ENCODE measurements at regions not wholly inside any gene's neighbourhood (a gene's known extent, or its start where the extent isn't known, plus 50 kb on each side); places are given as distances from the start of the nearest gene placed in this dataset.

DNA sequence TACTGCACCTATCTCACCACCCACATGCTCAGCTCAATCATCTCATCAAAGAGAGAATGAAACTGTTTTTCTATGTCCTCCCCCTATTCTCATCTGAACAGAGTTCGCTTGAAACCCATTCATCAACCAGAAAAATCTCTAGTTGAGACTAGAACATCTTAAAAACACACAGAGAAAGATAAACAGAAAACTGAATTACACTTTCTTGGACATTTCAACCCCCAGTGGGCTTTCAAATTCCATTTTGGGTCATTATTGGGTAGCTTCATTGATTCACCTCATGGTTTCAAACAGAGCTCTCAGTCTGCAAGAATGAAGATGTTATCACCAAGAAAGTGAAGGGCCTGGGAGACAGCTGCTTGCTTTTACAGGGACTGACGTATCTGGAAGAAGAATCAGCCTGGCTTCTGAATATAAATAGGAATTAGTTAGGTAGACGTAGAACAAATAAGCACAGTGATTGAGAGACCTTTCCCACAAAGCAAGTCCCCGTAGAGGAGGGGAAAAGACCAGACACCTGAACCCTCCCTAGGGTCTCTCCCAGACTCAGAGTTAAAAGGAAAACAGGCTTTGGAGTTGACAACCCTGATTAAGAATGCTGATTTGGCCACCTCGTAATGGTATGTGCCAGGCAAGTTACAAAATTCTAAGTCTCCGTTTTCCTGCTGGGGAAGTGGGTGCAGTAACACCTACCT lies 155.7 kb downstream of the BBOX1 start:
- Mint-ChIP-seq H3K4me1 (no peaks in the 10 kb centered on the region), H3K27me3 (peaks cover 6% of the 10 kb centered on the region), H3K27ac (no peak overlapping the region), H3K9me3 (no peaks in the 10 kb centered on the region), H3K36me3 (ENCODE audit: low read depth) (no peaks in the 10 kb centered on the region), H3K4me3 (no peak overlapping the region)
- ATAC-seq (replicated peaks) = no peak

DNA sequence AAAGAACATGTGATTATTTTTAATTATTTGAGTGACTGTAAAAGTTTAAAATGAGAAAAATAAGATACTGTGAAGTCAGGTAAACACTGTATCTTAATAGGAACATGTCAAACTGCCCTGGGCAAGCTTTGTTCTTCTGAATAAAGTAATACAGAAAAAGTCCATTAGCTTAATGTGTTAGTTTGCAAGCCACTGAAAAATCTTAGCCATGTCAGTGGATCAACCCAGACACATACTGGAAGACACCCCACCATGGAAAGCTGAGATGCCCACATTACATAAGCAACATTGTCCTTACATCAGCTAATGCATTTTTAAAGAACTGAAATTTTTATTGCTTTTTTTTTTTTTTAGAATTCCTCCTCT lies 155.2 kb downstream of the BBOX1 start:
- H3K36me3 Mint-ChIP-seq (ENCODE audit: low read depth) = no peaks in the 10 kb centered on the region
- no peaks in the 10 kb centered on the region for H3K9me3 Mint-ChIP-seq
- H3K27me3 Mint-ChIP-seq = peaks cover 11% of the 10 kb centered on the region
- H3K27ac Mint-ChIP-seq = no peak overlapping the region
- H3K4me1 Mint-ChIP-seq = no peaks in the 10 kb centered on the region
- ATAC-seq (replicated peaks) = no peak
- H3K4me3 Mint-ChIP-seq = no peak overlapping the region

DNA sequence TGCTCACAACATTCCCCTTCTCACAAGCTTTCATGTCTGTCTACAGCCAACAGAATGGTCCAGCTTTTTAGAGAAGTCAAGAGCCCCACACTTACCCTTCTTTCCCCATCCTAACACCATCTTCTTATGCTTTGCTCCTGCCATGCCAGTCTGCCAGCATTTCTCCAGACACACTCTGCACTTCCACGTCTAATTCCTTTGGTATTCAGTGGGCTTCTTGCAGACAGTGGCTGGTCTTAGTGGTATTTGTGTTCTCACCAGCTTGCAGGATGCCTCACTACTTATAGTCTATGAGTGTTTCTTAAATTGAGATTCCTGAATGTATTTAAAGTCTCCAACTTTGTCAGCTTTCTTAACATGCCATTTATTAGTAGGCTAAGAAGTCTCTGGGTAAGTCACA lies 154.4 kb downstream of the BBOX1 start:
- no peak for ATAC-seq (replicated peaks)
- H3K27ac Mint-ChIP-seq = no peak overlapping the region
- peaks cover 16% of the 10 kb centered on the region for H3K27me3 Mint-ChIP-seq
- H3K36me3 Mint-ChIP-seq (ENCODE audit: low read depth) = no peaks in the 10 kb centered on the region
- H3K4me3 Mint-ChIP-seq = no peak overlapping the region
- no peaks in the 10 kb centered on the region for H3K4me1 Mint-ChIP-seq
- no peaks in the 10 kb centered on the region for H3K9me3 Mint-ChIP-seq

- peaks cover 24% of the 10 kb centered on the region for H3K27me3 Mint-ChIP-seq
- no peak overlapping the region for H3K4me3 Mint-ChIP-seq
- H3K4me1 Mint-ChIP-seq = no peaks in the 10 kb centered on the region
- ATAC-seq (replicated peaks) = no peak
- no peak overlapping the region for H3K27ac Mint-ChIP-seq
- H3K36me3 Mint-ChIP-seq (ENCODE audit: low read depth) = no peaks in the 10 kb centered on the region
- no peaks in the 10 kb centered on the region for H3K9me3 Mint-ChIP-seq
Measured at GRCh38 chr11:27193434-27194225, 153.0 kb downstream of the BBOX1 start.

DNA sequence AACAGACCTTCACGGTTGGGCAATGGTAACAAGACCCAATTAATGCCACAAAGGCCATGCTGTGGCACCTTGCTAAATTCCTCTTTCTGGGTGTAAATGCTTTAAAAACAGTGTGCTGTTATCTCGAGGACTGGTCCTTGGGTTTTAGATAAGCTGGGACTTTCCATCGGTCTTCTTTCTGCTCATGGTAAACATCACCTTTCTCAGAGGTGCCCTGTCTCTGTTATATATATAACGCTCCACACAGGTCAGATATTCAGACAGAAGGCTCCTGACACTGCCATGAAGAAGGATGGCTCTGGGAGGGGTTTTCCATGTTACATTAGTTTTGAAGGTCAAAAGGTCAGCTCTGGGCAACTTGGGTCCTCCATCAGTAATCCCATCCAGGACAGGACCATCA lies 151.6 kb downstream of the BBOX1 start:
- no peaks in the 10 kb centered on the region for H3K4me1 Mint-ChIP-seq
- H3K27me3 Mint-ChIP-seq = peaks cover 35% of the 10 kb centered on the region
- H3K4me3 Mint-ChIP-seq = no peak overlapping the region
- no peaks in the 10 kb centered on the region for H3K36me3 Mint-ChIP-seq (ENCODE audit: low read depth)
- no peak for ATAC-seq (replicated peaks)
- no peak overlapping the region for H3K27ac Mint-ChIP-seq
- H3K9me3 Mint-ChIP-seq = no peaks in the 10 kb centered on the region

DNA sequence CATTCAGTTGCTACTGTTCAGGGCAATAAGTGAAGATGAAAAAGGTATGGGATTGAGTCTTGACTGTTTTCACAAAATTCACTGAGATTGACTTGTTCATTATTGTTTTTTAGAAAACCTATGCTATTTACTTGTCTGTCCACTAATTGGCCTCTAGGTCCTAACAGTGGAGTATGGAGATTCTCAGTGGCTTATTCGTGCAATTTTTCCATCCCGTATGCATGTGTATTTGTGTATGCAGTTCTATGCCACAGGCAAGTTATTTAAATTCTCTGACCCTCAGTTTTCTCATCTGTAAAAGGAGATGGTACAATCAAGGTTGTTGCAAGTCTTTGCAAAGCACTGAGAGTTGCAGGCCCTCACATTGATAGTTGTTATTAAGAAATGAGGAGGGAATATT lies 151.0 kb downstream of the BBOX1 start:
- no peaks in the 10 kb centered on the region for H3K4me1 Mint-ChIP-seq
- no peak overlapping the region for H3K27ac Mint-ChIP-seq
- H3K9me3 Mint-ChIP-seq = no peaks in the 10 kb centered on the region
- no peak overlapping the region for H3K4me3 Mint-ChIP-seq
- no peaks in the 10 kb centered on the region for H3K36me3 Mint-ChIP-seq (ENCODE audit: low read depth)
- ATAC-seq (replicated peaks) = no peak
- H3K27me3 Mint-ChIP-seq = peaks cover 35% of the 10 kb centered on the region

- H3K27ac Mint-ChIP-seq = no peak overlapping the region
- H3K27me3 Mint-ChIP-seq = peaks cover 30% of the 10 kb centered on the region
- no peak for ATAC-seq (replicated peaks)
- H3K4me1 Mint-ChIP-seq = no peaks in the 10 kb centered on the region
- H3K9me3 Mint-ChIP-seq = no peaks in the 10 kb centered on the region
- no peak overlapping the region for H3K4me3 Mint-ChIP-seq
- no peaks in the 10 kb centered on the region for H3K36me3 Mint-ChIP-seq (ENCODE audit: low read depth)
Measured at GRCh38 chr11:27188696-27189095, 148.1 kb downstream of the BBOX1 start.

DNA sequence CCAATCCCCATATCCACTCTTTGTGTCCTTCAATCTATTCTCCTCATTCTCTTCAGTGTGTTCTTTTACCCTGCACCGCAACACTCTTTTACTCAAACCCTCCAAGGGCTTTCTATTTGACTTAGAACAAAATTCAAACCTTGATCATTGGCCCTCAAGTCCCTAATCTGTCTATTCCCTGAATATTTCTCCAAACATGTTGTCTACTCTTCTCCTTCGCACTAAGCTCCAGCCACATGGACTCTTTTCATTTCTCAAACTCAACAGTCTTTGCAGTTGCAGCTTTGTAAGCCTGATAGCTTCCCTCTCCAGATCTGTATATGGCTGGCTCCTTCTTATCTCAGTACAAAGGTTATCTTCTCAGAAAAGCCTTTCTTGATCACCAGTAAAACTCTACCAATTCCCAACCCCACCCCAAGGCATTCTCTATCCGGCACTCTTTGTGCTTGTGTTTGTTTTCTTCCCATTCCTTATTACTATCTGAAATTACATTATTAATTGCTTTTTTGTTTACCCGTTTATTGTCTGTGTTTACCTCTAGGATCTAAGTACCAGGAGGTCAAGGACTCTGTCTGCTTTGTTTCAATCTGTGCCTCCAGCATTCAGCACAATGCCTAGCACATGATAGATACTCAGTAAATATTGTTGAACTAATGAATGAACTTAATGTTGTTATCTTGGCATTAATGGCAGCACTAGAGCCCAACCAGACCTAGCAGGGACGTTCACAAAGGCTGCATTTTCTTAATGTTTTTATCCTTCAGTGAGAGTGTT lies 147.4 kb downstream of the BBOX1 start:
- no peak overlapping the region for H3K27ac Mint-ChIP-seq
- peaks cover 30% of the 10 kb centered on the region for H3K27me3 Mint-ChIP-seq
- ATAC-seq (replicated peaks) = no peak
- H3K4me1 Mint-ChIP-seq = no peaks in the 10 kb centered on the region
- H3K36me3 Mint-ChIP-seq (ENCODE audit: low read depth) = no peaks in the 10 kb centered on the region
- H3K9me3 Mint-ChIP-seq = no peaks in the 10 kb centered on the region
- no peak overlapping the region for H3K4me3 Mint-ChIP-seq

DNA sequence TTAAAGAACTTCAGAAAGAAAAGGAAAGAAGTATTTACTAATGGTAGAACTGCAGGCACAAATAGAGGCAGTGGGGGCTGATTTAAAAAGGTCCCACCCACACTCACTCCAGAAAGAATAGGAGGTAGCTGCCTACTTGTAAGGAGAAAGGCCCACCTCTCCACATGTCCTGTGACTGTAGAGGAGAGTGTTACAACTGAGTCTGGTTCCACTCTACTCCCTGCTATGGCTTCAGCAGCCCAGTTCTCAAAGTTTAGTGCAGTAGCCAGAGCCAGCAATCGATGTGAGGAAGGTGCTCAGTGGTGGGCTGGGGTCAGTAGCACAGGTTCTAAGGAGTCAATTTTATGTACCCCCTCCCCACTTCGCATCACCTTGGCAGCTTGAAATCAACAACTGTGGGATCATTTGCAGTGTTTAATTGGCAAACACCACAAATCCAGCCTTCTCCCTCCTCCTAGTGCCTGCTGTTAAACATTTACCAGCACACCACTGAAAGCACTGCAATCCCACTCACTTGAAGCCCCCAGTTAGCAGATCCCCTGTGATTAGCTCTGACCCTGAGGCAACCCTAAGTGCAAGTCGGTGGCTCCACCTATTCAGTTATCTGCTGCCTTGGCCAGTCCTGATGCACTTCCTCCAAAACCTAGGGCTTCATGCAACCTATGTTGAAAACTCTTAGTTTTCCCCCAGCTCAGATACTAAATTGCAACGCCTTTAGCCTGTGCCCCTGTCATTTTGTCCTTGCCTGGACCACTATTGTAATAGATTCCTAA lies 146.6 kb downstream of the BBOX1 start:
- H3K27ac Mint-ChIP-seq = no peak overlapping the region
- no peaks in the 10 kb centered on the region for H3K4me1 Mint-ChIP-seq
- H3K9me3 Mint-ChIP-seq = no peaks in the 10 kb centered on the region
- no peaks in the 10 kb centered on the region for H3K36me3 Mint-ChIP-seq (ENCODE audit: low read depth)
- H3K27me3 Mint-ChIP-seq = peaks cover 30% of the 10 kb centered on the region
- ATAC-seq (replicated peaks) = no peak
- no peak overlapping the region for H3K4me3 Mint-ChIP-seq

GRCh38 chr11:27186580-27186979 lies 146.0 kb downstream of the BBOX1 start:
- Mint-ChIP-seq H3K27ac (no peak overlapping the region), H3K9me3 (no peaks in the 10 kb centered on the region), H3K27me3 (peaks cover 30% of the 10 kb centered on the region), H3K36me3 (ENCODE audit: low read depth) (no peaks in the 10 kb centered on the region), H3K4me3 (no peak overlapping the region), H3K4me1 (no peaks in the 10 kb centered on the region)
- ATAC-seq (replicated peaks) = no peak

DNA sequence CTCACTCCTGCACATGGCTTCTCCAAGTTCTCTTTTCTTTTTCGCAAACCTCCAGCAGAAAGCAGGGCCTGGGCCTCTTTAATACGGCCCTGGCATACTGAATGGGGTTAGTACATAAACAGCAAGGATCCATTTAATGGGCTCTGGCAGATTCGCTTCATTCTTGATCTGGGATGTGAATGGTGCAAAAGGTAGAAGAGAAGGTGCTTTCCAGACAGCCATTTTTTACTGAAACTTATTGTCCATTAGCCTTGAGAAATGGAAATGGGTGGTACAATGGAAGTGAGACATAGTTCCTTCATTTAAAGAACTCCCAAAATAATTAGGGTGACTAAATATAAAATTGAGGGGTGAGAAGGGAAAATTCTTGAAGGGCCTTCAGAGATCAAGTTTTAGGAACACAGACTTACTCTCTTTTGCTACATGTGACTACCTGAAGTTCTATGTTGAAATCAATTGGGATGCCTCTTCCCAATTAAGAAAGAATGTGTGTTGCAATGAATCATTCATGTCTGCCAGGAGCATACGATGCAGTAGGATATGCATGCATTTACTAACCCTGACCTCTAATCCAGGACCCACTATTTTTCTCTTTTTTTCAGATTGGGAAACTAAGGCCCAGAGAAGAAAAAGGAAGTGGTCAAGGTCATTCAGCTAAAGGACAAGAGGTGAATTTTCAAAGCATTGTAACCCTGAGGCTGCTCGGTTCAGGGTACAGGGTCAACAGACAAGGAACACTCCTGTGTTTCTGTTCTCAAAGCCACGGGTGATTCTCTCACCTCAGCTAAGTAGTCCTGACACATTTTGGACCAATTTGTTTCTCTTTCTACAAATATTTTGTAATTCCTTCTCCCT lies 144.1 kb downstream of the BBOX1 start:
- H3K27ac Mint-ChIP-seq = no peak overlapping the region
- H3K36me3 Mint-ChIP-seq (ENCODE audit: low read depth) = no peaks in the 10 kb centered on the region
- ATAC-seq (replicated peaks) = no peak
- H3K4me3 Mint-ChIP-seq = no peak overlapping the region
- H3K4me1 Mint-ChIP-seq = no peaks in the 10 kb centered on the region
- H3K27me3 Mint-ChIP-seq = peaks cover 19% of the 10 kb centered on the region
- no peaks in the 10 kb centered on the region for H3K9me3 Mint-ChIP-seq

DNA sequence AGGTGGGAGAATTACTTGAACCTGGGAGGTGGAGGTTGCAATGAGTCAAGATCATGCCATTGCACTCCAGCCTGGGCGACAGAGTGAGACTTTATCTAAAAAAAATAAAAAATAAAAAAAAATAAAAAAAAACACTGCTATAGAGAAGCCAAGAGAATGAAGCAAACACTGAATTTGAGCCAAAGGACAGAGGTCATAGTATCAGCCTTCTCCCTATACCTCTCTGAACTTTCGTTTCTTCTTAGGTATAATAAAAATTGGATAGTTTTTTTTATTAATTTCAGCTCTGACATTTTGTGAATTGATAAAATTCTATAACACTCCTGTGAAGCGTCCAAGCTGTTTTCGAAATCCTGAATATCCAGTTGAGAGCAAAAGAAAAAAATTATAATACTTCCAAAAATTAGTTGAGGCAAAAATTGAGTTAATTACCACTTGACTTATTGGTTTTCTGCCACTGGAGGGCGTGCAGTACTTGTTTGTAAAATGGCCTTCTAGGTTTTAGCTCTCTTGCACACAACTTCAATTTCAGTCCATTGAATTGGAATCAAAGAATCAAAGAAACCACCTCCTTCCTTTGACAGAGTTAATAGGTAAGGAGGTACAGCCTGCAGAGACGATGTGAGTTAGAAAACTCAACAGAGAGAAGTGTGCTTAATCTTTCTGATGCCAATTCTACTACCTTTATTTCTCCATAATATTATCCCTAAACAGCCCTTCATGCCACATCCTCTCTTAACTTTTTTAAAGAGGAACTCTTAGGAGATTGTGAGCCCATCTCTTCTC lies 143.2 kb downstream of the BBOX1 start:
- ATAC-seq (replicated peaks) = no peak
- Mint-ChIP-seq H3K4me1 (no peaks in the 10 kb centered on the region), H3K36me3 (ENCODE audit: low read depth) (no peaks in the 10 kb centered on the region), H3K27ac (no peak overlapping the region), H3K4me3 (no peak overlapping the region), H3K27me3 (peaks cover 13% of the 10 kb centered on the region), H3K9me3 (no peaks in the 10 kb centered on the region)

GRCh38 chr11:27179334-27179733 lies 138.7 kb downstream of the BBOX1 start:
- Mint-ChIP-seq H3K27ac (no peak overlapping the region), H3K27me3 (peaks cover 8% of the 10 kb centered on the region), H3K4me1 (no peaks in the 10 kb centered on the region), H3K36me3 (ENCODE audit: low read depth) (no peaks in the 10 kb centered on the region), H3K4me3 (no peak overlapping the region), H3K9me3 (no peaks in the 10 kb centered on the region)
- no peak for ATAC-seq (replicated peaks)
